Fibroblast of lung (primary cell): ENCODE measurements at regions not wholly inside any gene's neighbourhood (a gene's known extent, or its start where the extent isn't known, plus 50 kb on each side); places are given as distances from the start of the nearest gene placed in this dataset.

Experiments
- EZH2 ChIP-seq: IDR thresholded peaks from 2 replicates; pipeline ENCODE4 v1.5.1; 2012; ENCODE audit warnings: low read length, control low read depth, mild to moderate bottlenecking; ENCODE audit errors: missing control alignments
- TF ChIP-seq, protein P1 (sequence below), 2 donors: IDR thresholded peaks in 1 of 2; conservative IDR thresholded peaks in 1 of 2; 1 replicate in 1 of 2; 2 replicates in 1 of 2; pipeline ENCODE4 v1.5.1; 2011 to 2012; ENCODE audit warnings: low read length in 2 of 2, control low read depth in 1 of 2, inconsistent platforms in 1 of 2, low read depth in 1 of 2, mild to moderate bottlenecking in 1 of 2

- TF ChIP-seq, protein P1, sequence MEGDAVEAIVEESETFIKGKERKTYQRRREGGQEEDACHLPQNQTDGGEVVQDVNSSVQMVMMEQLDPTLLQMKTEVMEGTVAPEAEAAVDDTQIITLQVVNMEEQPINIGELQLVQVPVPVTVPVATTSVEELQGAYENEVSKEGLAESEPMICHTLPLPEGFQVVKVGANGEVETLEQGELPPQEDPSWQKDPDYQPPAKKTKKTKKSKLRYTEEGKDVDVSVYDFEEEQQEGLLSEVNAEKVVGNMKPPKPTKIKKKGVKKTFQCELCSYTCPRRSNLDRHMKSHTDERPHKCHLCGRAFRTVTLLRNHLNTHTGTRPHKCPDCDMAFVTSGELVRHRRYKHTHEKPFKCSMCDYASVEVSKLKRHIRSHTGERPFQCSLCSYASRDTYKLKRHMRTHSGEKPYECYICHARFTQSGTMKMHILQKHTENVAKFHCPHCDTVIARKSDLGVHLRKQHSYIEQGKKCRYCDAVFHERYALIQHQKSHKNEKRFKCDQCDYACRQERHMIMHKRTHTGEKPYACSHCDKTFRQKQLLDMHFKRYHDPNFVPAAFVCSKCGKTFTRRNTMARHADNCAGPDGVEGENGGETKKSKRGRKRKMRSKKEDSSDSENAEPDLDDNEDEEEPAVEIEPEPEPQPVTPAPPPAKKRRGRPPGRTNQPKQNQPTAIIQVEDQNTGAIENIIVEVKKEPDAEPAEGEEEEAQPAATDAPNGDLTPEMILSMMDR (conservative IDR thresholded peaks at IDR 0.05 in 1 of 2, IDR thresholded peaks at IDR 0.05 in 1 of 2; ENCODE audit: low read depth in 1 of 2, low read length in 2 of 2), result no peak
- no peak for TF ChIP-seq EZH2
These were observed 471.8 kb upstream of the BTBD3 start for GRCh38 chr20:11445891-11446290.
